ENCODE measurements at regions not wholly inside any gene's neighbourhood (a gene's known extent, or its start where the extent isn't known, plus 50 kb on each side); places are given as distances from the start of the nearest gene placed in this dataset.

DNA sequence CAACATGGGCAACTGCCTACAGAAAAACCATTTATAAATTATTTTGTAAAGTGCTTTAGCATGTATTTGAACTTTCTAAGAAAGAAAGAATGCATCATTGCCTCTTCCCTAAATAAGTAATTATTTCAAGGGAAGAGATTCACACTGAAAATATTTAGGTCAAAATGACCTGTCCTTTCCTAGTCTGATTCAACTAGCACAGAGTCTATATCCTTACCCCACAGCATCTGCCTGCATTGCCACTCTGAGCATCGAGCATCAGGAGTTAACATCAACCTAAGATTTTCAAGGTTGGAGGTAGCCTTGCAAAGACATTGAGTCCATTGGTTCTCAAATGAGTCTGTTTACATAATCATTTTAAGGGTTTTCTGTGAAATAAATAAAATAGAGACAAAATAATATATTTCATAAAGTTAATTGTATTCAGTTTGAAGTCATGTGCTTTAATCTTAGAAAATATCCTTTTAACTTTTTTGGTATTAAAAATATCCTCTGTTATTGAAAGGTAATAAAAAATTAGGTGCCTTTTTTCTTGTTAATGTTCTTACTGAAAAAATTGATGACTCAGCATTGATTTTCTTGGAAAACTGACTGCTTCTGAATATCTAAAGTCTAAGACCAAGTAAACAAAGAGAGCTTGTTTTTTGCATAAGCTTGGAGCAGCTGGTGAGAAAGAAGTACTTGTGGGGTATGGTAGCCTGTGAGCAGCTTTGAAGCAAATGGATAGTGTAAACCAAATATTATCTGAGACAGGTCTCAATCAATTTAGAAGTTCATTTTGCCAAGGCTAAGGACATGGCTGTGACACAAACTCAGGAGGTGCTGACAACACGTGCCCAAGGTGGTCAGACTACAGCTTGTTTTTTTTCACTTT is 269.0 kb upstream of the CLEC14A start:
- TF ChIP-seq ZNF274 (IDR thresholded peaks at IDR 0.05; ENCODE audit: low read depth, low read length) (no peak), YY1 (IDR thresholded peaks at IDR 0.05; ENCODE audit: insufficient read depth, insufficient read length) (no peak)
